ENCODE measurements at regions not wholly inside any gene's neighbourhood (a gene's known extent, or its start where the extent isn't known, plus 50 kb on each side); places are given as distances from the start of the nearest gene placed in this dataset.

- ATAC-seq (ENCODE audit: low read depth), result no peak
- H3K27ac ChIP-seq (ENCODE audit: poor library complexity, severe bottlenecking), result no peak overlapping the region
- H3K4me1 ChIP-seq (ENCODE audit: insufficient read depth, poor library complexity, severe bottlenecking), result no peaks in the 10 kb centered on the region
- H3K27me3 ChIP-seq (ENCODE audit: insufficient read depth, poor library complexity, severe bottlenecking), result no peaks in the 10 kb centered on the region
- no peak for TF ChIP-seq CTCF (IDR thresholded peaks at IDR 0.05; ENCODE audit: poor library complexity, severe bottlenecking)
- no peaks in the 10 kb centered on the region for H3K36me3 ChIP-seq (ENCODE audit: low read depth)
- DNase-seq (ENCODE audit: low spot score), result no peak
- H3K9me3 ChIP-seq (ENCODE audit: severe bottlenecking), result no peaks in the 10 kb centered on the region
- H3K4me3 ChIP-seq (ENCODE audit: severe bottlenecking), result no peak overlapping the region
Observed at GRCh38 chr2:129726216-129726615, 253.2 kb upstream of the RAB6C start.

GRCh38 chr2:129727286-129727685, 252.2 kb upstream of the RAB6C start:
- H3K36me3 ChIP-seq (ENCODE audit: low read depth), result no peaks in the 10 kb centered on the region

GRCh38 chr2:129728035-129728972, 251.2 kb upstream of the RAB6C start:
- ATAC-seq (ENCODE audit: low read depth), result no peak
- DNase-seq (ENCODE audit: low spot score), result no peak
- H3K4me1 ChIP-seq (ENCODE audit: insufficient read depth, poor library complexity, severe bottlenecking), result no peaks in the 10 kb centered on the region

More at GRCh38 chr2:129727286-129727685, 252.2 kb upstream of the RAB6C start:
- Histone ChIP-seq H3K9me3 (ENCODE audit: severe bottlenecking) (no peaks in the 10 kb centered on the region), H3K27ac (ENCODE audit: poor library complexity, severe bottlenecking) (no peak overlapping the region), H3K4me1 (ENCODE audit: insufficient read depth, poor library complexity, severe bottlenecking) (no peaks in the 10 kb centered on the region), H3K27me3 (ENCODE audit: insufficient read depth, poor library complexity, severe bottlenecking) (no peaks in the 10 kb centered on the region), H3K4me3 (ENCODE audit: severe bottlenecking) (no peak overlapping the region)
- TF ChIP-seq CTCF (IDR thresholded peaks at IDR 0.05; ENCODE audit: poor library complexity, severe bottlenecking), result no peak
- ATAC-seq (ENCODE audit: low read depth) (no peak), DNase-seq (ENCODE audit: low spot score) (no peak)

GRCh38 chr2:129729011-129729410, 250.5 kb upstream of the RAB6C start:
- Histone ChIP-seq H3K36me3 (ENCODE audit: low read depth) (no peaks in the 10 kb centered on the region), H3K4me1 (ENCODE audit: insufficient read depth, poor library complexity, severe bottlenecking) (no peaks in the 10 kb centered on the region), H3K4me3 (ENCODE audit: severe bottlenecking) (no peak overlapping the region), H3K27me3 (ENCODE audit: insufficient read depth, poor library complexity, severe bottlenecking) (no peaks in the 10 kb centered on the region), H3K27ac (ENCODE audit: poor library complexity, severe bottlenecking) (no peak overlapping the region), H3K9me3 (ENCODE audit: severe bottlenecking) (no peaks in the 10 kb centered on the region)
- no peak for TF ChIP-seq CTCF (IDR thresholded peaks at IDR 0.05; ENCODE audit: poor library complexity, severe bottlenecking)
- DNase-seq (ENCODE audit: low spot score) (no peak), ATAC-seq (ENCODE audit: low read depth) (no peak)

More at GRCh38 chr2:129728035-129728972, 251.2 kb upstream of the RAB6C start:
- Histone ChIP-seq H3K9me3 (ENCODE audit: severe bottlenecking) (no peaks in the 10 kb centered on the region), H3K36me3 (ENCODE audit: low read depth) (no peaks in the 10 kb centered on the region), H3K4me3 (ENCODE audit: severe bottlenecking) (no peak overlapping the region), H3K27me3 (ENCODE audit: insufficient read depth, poor library complexity, severe bottlenecking) (no peaks in the 10 kb centered on the region), H3K27ac (ENCODE audit: poor library complexity, severe bottlenecking) (no peak overlapping the region)
- no peak for TF ChIP-seq CTCF (IDR thresholded peaks at IDR 0.05; ENCODE audit: poor library complexity, severe bottlenecking)

GRCh38 chr2:129729646-129730045, 249.8 kb upstream of the RAB6C start:
- H3K27me3 ChIP-seq (ENCODE audit: insufficient read depth, poor library complexity, severe bottlenecking), result no peaks in the 10 kb centered on the region
- no peaks in the 10 kb centered on the region for H3K9me3 ChIP-seq (ENCODE audit: severe bottlenecking)
- ATAC-seq (ENCODE audit: low read depth) (no peak), DNase-seq (ENCODE audit: low spot score) (no peak)
- H3K27ac ChIP-seq (ENCODE audit: poor library complexity, severe bottlenecking), result no peak overlapping the region
- H3K36me3 ChIP-seq (ENCODE audit: low read depth), result no peaks in the 10 kb centered on the region
- H3K4me1 ChIP-seq (ENCODE audit: insufficient read depth, poor library complexity, severe bottlenecking), result no peaks in the 10 kb centered on the region
- TF ChIP-seq CTCF (IDR thresholded peaks at IDR 0.05; ENCODE audit: poor library complexity, severe bottlenecking), result no peak
- H3K4me3 ChIP-seq (ENCODE audit: severe bottlenecking), result no peak overlapping the region
